ENCODE measurements at regions not wholly inside any gene's neighbourhood (a gene's known extent, or its start where the extent isn't known, plus 50 kb on each side); places are given as distances from the start of the nearest gene placed in this dataset.
"Not testable (repeated sequence)": the region's sequence is repeated elsewhere in the genome, so short reads cannot be mapped to it uniquely, and the experiment has no call there.

GRCh38 chr2:10223932-10224720 is 78.6 kb upstream of the HPCAL1 start:
- DNase-seq (ENCODE audit: low read depth in 2 of 2): no peak

GRCh38 chr2:10224734-10225133 is 78.0 kb upstream of the HPCAL1 start:
- no peak for DNase-seq (ENCODE audit: low read depth in 2 of 2)

- DNase-seq (ENCODE audit: low read depth in 2 of 2): no peak
Observed at GRCh38 chr2:10225291-10226037, 77.2 kb upstream of the HPCAL1 start.

GRCh38 chr2:10226038-10226724 is 76.5 kb upstream of the HPCAL1 start:
- no peak for DNase-seq (ENCODE audit: low read depth in 2 of 2)

GRCh38 chr2:10228611-10229365 is 73.9 kb upstream of the HPCAL1 start:
- DNase-seq (ENCODE audit: low read depth in 2 of 2): no peak

GRCh38 chr2:10229462-10230099 is 73.1 kb upstream of the HPCAL1 start:
- DNase-seq (ENCODE audit: low read depth in 2 of 2): no peak

GRCh38 chr2:10230499-10230898 is 72.2 kb upstream of the HPCAL1 start:
- no peak for DNase-seq (ENCODE audit: low read depth in 2 of 2)

- not testable (repeated sequence) for DNase-seq (ENCODE audit: low read depth in 2 of 2)
Observed at GRCh38 chr2:10230921-10231320, 71.8 kb upstream of the HPCAL1 start.

GRCh38 chr2:10231551-10232085 is 71.1 kb upstream of the HPCAL1 start:
- DNase-seq (ENCODE audit: low read depth in 2 of 2): no peak

GRCh38 chr2:10232096-10232815 is 70.4 kb upstream of the HPCAL1 start:
- no peak for DNase-seq (ENCODE audit: low read depth in 2 of 2)

- no peak for DNase-seq (ENCODE audit: low read depth in 2 of 2)
Observed at GRCh38 chr2:10233131-10234012, 69.3 kb upstream of the HPCAL1 start.

GRCh38 chr2:10234013-10234306 is 68.7 kb upstream of the HPCAL1 start:
- DNase-seq (ENCODE audit: low read depth in 2 of 2): no peak

- DNase-seq (ENCODE audit: low read depth in 2 of 2): no peak
Observed at GRCh38 chr2:10234409-10235094, 68.2 kb upstream of the HPCAL1 start.

GRCh38 chr2:10235099-10235908 is 67.4 kb upstream of the HPCAL1 start:
- DNase-seq (ENCODE audit: low read depth in 2 of 2): no peak

- no peak for DNase-seq (ENCODE audit: low read depth in 2 of 2)
Observed at GRCh38 chr2:10235909-10236550, 66.7 kb upstream of the HPCAL1 start.

- no peak for DNase-seq (ENCODE audit: low read depth in 2 of 2)
Observed at GRCh38 chr2:10236571-10237391, 65.9 kb upstream of the HPCAL1 start.
